PC-3 (cell line): ENCODE measurements at regions not wholly inside any gene's neighbourhood (a gene's known extent, or its start where the extent isn't known, plus 50 kb on each side); places are given as distances from the start of the nearest gene placed in this dataset.

Experiments used
- ATAC-seq: fragments of 200-7000 bp; cut with Tn5 transposase; 2 replicates; pipeline ENCODE4 v1.9.1; 2020; ENCODE audit warnings: mild to moderate bottlenecking, moderate library complexity
- BruUV-seq: library from RNA; stranded (reverse); fragments of 400-500 nt; replicated peaks from 2 replicates; lab custom pipeline; 2021; lab: Mats Ljungman, UMichigan
- CTCF ChIA-PET: fragments of 300-600 bp; sonication (Branson Sonifier 250); formaldehyde crosslinking; loops from one replicate; lab custom pipeline; 2022; ENCODE audit warnings: antibody characterized with exemption; lab: Charles Lee
- POLR2A ChIA-PET: fragments of 300-600 bp; sonication (Branson Sonifier 250); formaldehyde crosslinking; loops from one replicate; lab custom pipeline; 2022; ENCODE audit warnings: antibody characterized with exemption; ENCODE audit not compliant: unreplicated experiment; lab: Charles Lee
- DNase-seq: peaks from one replicate; pipeline ENCODE4 v3.0.0-alpha.2; 2015
- H2AFZ ChIP-seq: fragments of 300-600 bp; sonication (generic); 2 replicates; pipeline ENCODE4 v1.6.0; 2016; ENCODE audit warnings: antibody characterized with exemption, low read length
- H3F3A ChIP-seq: fragments of 300-600 bp; sonication (generic); one replicate; pipeline ENCODE4 v1.6.0; 2017; ENCODE audit warnings: antibody characterized with exemption, low read length, control low read depth, mild to moderate bottlenecking; ENCODE audit not compliant: unreplicated experiment
- H3K27ac ChIP-seq: fragments of 300-600 bp; sonication (generic); 2 replicates; pipeline ENCODE4 v1.5.1; 2016; ENCODE audit warnings: mild to moderate bottlenecking, low read length
- H3K27me3 ChIP-seq: fragments of 300-600 bp; sonication (generic); 2 replicates; pipeline ENCODE4 v1.6.1; 2016; ENCODE audit warnings: low read length, mixed read lengths
- H3K36me3 ChIP-seq: fragments of 300-600 bp; sonication (generic); 2 replicates; pipeline ENCODE4 v1.6.1; 2016; ENCODE audit warnings: low read depth, mixed run types, low read length, mixed read lengths
- H3K4me1 ChIP-seq: fragments of 300-600 bp; sonication (generic); 2 replicates; pipeline ENCODE4 v1.5.1; 2016; ENCODE audit warnings: low read length; ENCODE audit not compliant: insufficient read depth
- H3K4me2 ChIP-seq: fragments of 300-600 bp; sonication (generic); 2 replicates; pipeline ENCODE4 v1.6.0; 2016; ENCODE audit warnings: low read length
- H3K4me3 ChIP-seq: fragments of 300-600 bp; sonication (generic); 2 replicates; pipeline ENCODE4 v1.5.1; 2016; ENCODE audit warnings: mild to moderate bottlenecking, low read length, mixed read lengths
- H3K79me2 ChIP-seq: fragments of 300-600 bp; sonication (generic); 2 replicates; pipeline ENCODE4 v1.6.1; 2017; ENCODE audit warnings: low read length, mixed read lengths
- H3K9ac ChIP-seq: fragments of 300-600 bp; sonication (generic); 2 replicates; pipeline ENCODE4 v1.6.0; 2016; ENCODE audit warnings: mild to moderate bottlenecking, low read length
- H3K9me2 ChIP-seq: fragments of 300-600 bp; sonication (generic); replicated peaks from 2 replicates; pipeline ENCODE4 v1.6.1; 2016; ENCODE audit warnings: mixed run types, low read length, mixed read lengths
- H3K9me3 ChIP-seq: fragments of 300-600 bp; sonication (generic); 2 replicates; pipeline ENCODE4 v1.6.1; 2016; ENCODE audit warnings: low read length, mixed read lengths
- H4K20me1 ChIP-seq: fragments of 300-600 bp; sonication (generic); 2 replicates; pipeline ENCODE4 v1.6.1; 2016; ENCODE audit warnings: low read length, mixed read lengths
- EZH2 ChIP-seq: fragments of 300-600 bp; sonication (generic); IDR thresholded peaks from one replicate; pipeline ENCODE4 v1.6.1; 2017; ENCODE audit warnings: antibody characterized with exemption, mild to moderate bottlenecking, low read length; ENCODE audit not compliant: unreplicated experiment
- EZH2phosphoT487 ChIP-seq: fragments of 300-600 bp; sonication (generic); IDR thresholded peaks from 2 replicates; pipeline ENCODE4 v1.6.1; 2018; ENCODE audit warnings: mild to moderate bottlenecking, antibody characterized with exemption, low read length, borderline replicate concordance
- intact Hi-C: fragments of 100-400 bp; cut with micrococcal nuclease; formaldehyde crosslinking; loops from 2 replicates; pipeline ENCODE4 v1.9.0; 2023
- TF ChIP-seq, protein P1 (sequence below): fragments of 300-600 bp; sonication (generic); conservative IDR thresholded peaks from 2 replicates; pipeline ENCODE4 v1.5.1; 2017; ENCODE audit warnings: antibody characterized with exemption, low read depth, mild to moderate bottlenecking, low read length

DNA sequence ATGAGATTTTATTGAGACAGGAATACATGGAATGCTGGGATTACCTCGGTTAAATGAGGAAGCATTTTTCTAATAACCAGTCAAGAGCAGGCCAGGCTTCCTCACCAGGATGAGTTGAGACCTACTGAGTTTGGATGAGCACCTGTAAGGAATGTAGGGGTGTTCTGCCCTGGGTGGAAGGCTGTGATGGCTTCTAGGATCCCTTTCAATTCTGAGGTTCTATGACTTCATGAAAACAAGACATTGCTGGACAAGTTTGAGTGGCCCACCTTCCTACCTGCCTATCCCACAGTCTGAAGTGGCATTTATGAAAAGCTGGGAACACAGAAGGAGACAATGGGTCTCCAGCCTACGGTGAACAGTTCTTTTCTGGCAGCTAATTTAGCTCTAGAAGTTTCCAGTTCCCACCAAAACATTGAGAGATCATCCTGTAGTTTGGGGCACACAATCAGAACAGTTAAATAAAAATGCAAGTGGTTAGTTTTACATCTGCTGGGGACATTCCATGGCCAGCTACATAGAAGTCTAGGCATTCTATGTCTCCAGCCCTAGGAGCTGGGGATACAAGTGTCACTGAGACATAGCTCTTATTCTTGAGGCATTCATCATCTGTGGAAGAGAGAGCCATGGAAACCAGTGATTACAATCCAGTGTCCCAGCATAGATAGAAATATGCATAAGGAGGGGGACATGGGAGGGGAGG, 51.3 kb upstream of the TSPAN2 start:
- Histone ChIP-seq H2AFZ (no peak overlapping the region), H3K4me1 (peaks cover 40% of the 10 kb centered on the region), H3K4me2 (no peak overlapping the region), H3K4me3 (no peak overlapping the region), H3K9me2 (no peaks in the 10 kb centered on the region), H3K27ac (no peak overlapping the region), H3K27me3 (no peaks in the 10 kb centered on the region), H3K9me3 (no peaks in the 10 kb centered on the region), H4K20me1 (no peaks in the 10 kb centered on the region), H3K9ac (no peak overlapping the region), H3K36me3 (no peaks in the 10 kb centered on the region), H3K79me2 (no peaks in the 10 kb centered on the region), H3F3A (peaks cover 1% of the 10 kb centered on the region)
- ATAC-seq (no peak), DNase-seq (no peak)
- ChIA-PET CTCF (interaction anchor here (0.6 kb wide), 1 partner anchor 71 kb away, joined by 8 read pairs; no protein-coding TSS in a partner anchor), POLR2A (no interaction called here)
- intact Hi-C loops, result no loop called here
- TF ChIP-seq EZH2, result no peak
- TF ChIP-seq, protein P1, sequence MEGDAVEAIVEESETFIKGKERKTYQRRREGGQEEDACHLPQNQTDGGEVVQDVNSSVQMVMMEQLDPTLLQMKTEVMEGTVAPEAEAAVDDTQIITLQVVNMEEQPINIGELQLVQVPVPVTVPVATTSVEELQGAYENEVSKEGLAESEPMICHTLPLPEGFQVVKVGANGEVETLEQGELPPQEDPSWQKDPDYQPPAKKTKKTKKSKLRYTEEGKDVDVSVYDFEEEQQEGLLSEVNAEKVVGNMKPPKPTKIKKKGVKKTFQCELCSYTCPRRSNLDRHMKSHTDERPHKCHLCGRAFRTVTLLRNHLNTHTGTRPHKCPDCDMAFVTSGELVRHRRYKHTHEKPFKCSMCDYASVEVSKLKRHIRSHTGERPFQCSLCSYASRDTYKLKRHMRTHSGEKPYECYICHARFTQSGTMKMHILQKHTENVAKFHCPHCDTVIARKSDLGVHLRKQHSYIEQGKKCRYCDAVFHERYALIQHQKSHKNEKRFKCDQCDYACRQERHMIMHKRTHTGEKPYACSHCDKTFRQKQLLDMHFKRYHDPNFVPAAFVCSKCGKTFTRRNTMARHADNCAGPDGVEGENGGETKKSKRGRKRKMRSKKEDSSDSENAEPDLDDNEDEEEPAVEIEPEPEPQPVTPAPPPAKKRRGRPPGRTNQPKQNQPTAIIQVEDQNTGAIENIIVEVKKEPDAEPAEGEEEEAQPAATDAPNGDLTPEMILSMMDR, result no peak
- no peak for TF ChIP-seq EZH2phosphoT487
- BruUV-seq, result no TSS peak

DNA sequence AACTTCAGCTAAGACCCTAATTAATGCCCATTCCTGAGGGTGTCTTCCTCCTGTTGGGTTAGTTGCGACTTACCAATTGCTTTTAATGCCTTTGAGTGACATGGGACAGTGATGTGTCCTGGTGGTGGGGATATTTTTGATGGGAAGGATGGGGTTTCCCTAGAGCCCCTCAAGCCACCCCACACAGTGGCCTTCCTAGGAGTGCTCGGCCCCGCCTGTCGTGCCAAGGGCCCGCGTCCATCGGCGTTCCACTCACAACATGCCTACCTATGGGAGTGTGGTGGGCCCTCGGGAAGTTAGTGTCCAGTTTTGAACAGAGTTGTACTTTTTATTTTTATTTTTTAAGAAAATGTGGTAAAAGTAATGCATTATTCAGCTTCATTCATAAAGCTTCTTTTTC, 50.1 kb upstream of the TSPAN2 start:
- peaks cover 52% of the 10 kb centered on the region for H3K4me1 ChIP-seq
- no peak overlapping the region for H3K27ac ChIP-seq
- ATAC-seq (no peak), DNase-seq (no peak)
- H3K79me2 ChIP-seq, result no peaks in the 10 kb centered on the region
- ChIA-PET CTCF (interaction anchor here (0.7 to 1.2 kb wide), 2 partner anchors 324 to 456 kb away, joined by 3 to 4 read pairs; no protein-coding TSS in a partner anchor), POLR2A (no interaction called here)
- H3K4me3 ChIP-seq, result no peak overlapping the region
- TF ChIP-seq EZH2phosphoT487 (no peak), EZH2 (no peak)
- TF ChIP-seq, protein P1, result no peak
- H4K20me1 ChIP-seq, result no peaks in the 10 kb centered on the region
- no peaks in the 10 kb centered on the region for H3K27me3 ChIP-seq
- H3F3A ChIP-seq, result peaks cover 12% of the 10 kb centered on the region
- H3K36me3 ChIP-seq, result no peaks in the 10 kb centered on the region
- no peaks in the 10 kb centered on the region for H3K9me2 ChIP-seq
- peak overlapping the region; percentile 71 for H2AFZ ChIP-seq
- no peak overlapping the region for H3K9ac ChIP-seq
- intact Hi-C loops, result loop anchor here (1.0 to 5.0 kb wide), 7 partner anchors 73 to 457 kb away; no protein-coding TSS in a partner anchor
- no peaks in the 10 kb centered on the region for H3K9me3 ChIP-seq
- BruUV-seq, result no TSS peak
- H3K4me2 ChIP-seq, result 0 out of 2 replicates have a peak overlapping the region, but pooled peaks have one; percentile 28
